ENCODE measurements at regions not wholly inside any gene's neighbourhood (a gene's known extent, or its start where the extent isn't known, plus 50 kb on each side); places are given as distances from the start of the nearest gene placed in this dataset.

GRCh38 chr18:42281124-42281523 is 326.1 kb downstream of the PIK3C3 start:
- intact Hi-C loops (cut with DNase I): no loop called here
- H3K4me1 ChIP-seq: no peaks in the 10 kb centered on the region

DNA sequence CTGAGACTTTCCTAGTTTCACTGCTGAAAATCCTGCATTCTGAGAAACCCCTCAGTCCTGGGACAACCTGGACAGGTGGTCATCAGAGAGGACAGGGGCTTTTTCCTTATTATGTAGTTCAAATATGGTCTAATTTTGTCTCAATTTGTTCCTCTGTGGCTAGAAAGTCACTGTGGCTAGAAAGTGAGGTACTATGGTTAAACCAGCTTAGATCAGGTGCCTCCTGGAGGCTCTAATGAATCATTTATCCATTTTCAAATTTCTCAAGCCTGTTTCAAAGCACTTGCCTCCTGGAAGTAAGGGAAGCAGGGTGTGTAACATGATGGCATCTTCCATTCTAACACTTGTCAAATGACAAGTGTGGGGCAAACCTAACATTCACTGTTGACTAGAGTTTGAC is 326.8 kb downstream of the PIK3C3 start:
- DNase-seq (no peak), ATAC-seq (no peak)
- TF ChIP-seq, protein P1, sequence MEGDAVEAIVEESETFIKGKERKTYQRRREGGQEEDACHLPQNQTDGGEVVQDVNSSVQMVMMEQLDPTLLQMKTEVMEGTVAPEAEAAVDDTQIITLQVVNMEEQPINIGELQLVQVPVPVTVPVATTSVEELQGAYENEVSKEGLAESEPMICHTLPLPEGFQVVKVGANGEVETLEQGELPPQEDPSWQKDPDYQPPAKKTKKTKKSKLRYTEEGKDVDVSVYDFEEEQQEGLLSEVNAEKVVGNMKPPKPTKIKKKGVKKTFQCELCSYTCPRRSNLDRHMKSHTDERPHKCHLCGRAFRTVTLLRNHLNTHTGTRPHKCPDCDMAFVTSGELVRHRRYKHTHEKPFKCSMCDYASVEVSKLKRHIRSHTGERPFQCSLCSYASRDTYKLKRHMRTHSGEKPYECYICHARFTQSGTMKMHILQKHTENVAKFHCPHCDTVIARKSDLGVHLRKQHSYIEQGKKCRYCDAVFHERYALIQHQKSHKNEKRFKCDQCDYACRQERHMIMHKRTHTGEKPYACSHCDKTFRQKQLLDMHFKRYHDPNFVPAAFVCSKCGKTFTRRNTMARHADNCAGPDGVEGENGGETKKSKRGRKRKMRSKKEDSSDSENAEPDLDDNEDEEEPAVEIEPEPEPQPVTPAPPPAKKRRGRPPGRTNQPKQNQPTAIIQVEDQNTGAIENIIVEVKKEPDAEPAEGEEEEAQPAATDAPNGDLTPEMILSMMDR (IDR thresholded peaks at IDR 0.05): no peak
- TF ChIP-seq POLR2A (IDR thresholded peaks at IDR 0.05): no peak
- Histone ChIP-seq H3K27me3 (no peaks in the 10 kb centered on the region), H3K4me1 (no peaks in the 10 kb centered on the region), H3K9me3 (no peaks in the 10 kb centered on the region), H3K36me3 (no peaks in the 10 kb centered on the region), H3K4me3 (no peak overlapping the region), H3K27ac (no peak overlapping the region)
- intact Hi-C loops (cut with DNase I): no loop called here

More at GRCh38 chr18:42281124-42281523, 326.1 kb downstream of the PIK3C3 start:
- no peak for TF ChIP-seq POLR2A (IDR thresholded peaks at IDR 0.05)
- H3K4me3 ChIP-seq: no peak overlapping the region
- peak in 1 of 4 donors; percentile 25 for ATAC-seq
- H3K27ac ChIP-seq: no peak overlapping the region
- no peak for DNase-seq
- no peaks in the 10 kb centered on the region for H3K27me3 ChIP-seq
- H3K9me3 ChIP-seq: no peaks in the 10 kb centered on the region
- no peaks in the 10 kb centered on the region for H3K36me3 ChIP-seq

GRCh38 chr18:42287047-42287446 is 332.0 kb downstream of the PIK3C3 start:
- H3K36me3 ChIP-seq: no peaks in the 10 kb centered on the region
- 67% methylated on average over 1 of the region's 1 CpG for WGBS (ENCODE audit: insufficient coverage, low coverage, low lambda C conversion rate, missing lambda C conversion rate)
- no peak for TF ChIP-seq POLR2A (IDR thresholded peaks at IDR 0.05)
- TF ChIP-seq, protein P1 (IDR thresholded peaks at IDR 0.05): no peak
- H3K27ac ChIP-seq: no peak overlapping the region
- no peaks in the 10 kb centered on the region for H3K27me3 ChIP-seq
- DNase-seq (no peak), ATAC-seq (no peak)
- H3K4me3 ChIP-seq: no peak overlapping the region
- H3K9me3 ChIP-seq: no peaks in the 10 kb centered on the region
- H3K4me1 ChIP-seq: no peaks in the 10 kb centered on the region
- intact Hi-C loops (cut with DNase I): no loop called here

- ATAC-seq: no peak
- Histone ChIP-seq H3K4me3 (no peak overlapping the region), H3K4me1 (no peaks in the 10 kb centered on the region), H3K9me3 (no peaks in the 10 kb centered on the region), H3K27ac (no peak overlapping the region), H3K36me3 (no peaks in the 10 kb centered on the region), H3K27me3 (no peaks in the 10 kb centered on the region)
- 79% methylated on average over 1 of the region's 1 CpG for WGBS (ENCODE audit: insufficient coverage, low coverage, low lambda C conversion rate, missing lambda C conversion rate)
- intact Hi-C loops (cut with DNase I): no loop called here
- no peak for DNase-seq
- TF ChIP-seq POLR2A (IDR thresholded peaks at IDR 0.05): no peak
- TF ChIP-seq, protein P1 (IDR thresholded peaks at IDR 0.05): no peak
Observed at GRCh38 chr18:42288129-42288528, 333.1 kb downstream of the PIK3C3 start.

DNA sequence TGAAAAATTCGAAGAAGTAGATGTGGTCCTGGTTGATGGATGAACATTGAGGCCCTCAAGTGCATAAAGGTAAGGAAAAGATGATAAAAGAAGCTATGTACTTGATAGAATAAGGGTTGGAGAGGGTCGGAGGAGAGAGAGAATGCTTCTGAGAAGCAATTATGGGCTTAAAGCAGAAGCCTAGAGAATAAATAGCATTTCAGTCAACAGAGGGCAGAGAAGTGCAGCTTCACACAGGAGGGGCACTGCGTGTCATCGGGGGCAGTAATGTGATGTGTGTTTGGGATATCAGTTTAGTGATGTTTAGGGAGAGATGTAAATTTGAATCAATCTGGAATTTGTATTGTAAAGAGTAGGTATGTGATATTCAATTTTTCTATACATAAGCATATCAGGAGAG is 334.5 kb downstream of the PIK3C3 start:
- H3K27me3 ChIP-seq: no peaks in the 10 kb centered on the region
- H3K36me3 ChIP-seq: no peaks in the 10 kb centered on the region
- no peak overlapping the region for H3K4me3 ChIP-seq
- H3K9me3 ChIP-seq: no peaks in the 10 kb centered on the region
- no peak overlapping the region for H3K27ac ChIP-seq
- WGBS (ENCODE audit: insufficient coverage, low coverage, low lambda C conversion rate, missing lambda C conversion rate): 58% methylated on average over 4 of the region's 4 CpGs
- TF ChIP-seq, protein P1 (IDR thresholded peaks at IDR 0.05): no peak
- TF ChIP-seq POLR2A (IDR thresholded peaks at IDR 0.05): no peak
- no peak for DNase-seq
- ATAC-seq: no peak
- no peaks in the 10 kb centered on the region for H3K4me1 ChIP-seq
- intact Hi-C loops (cut with DNase I): no loop called here
